Fibroblast of villous mesenchyme (primary cell): ENCODE measurements at regions not wholly inside any gene's neighbourhood (a gene's known extent, or its start where the extent isn't known, plus 50 kb on each side); places are given as distances from the start of the nearest gene placed in this dataset.

ENCODE experiments used
- DNase-seq: peaks from one replicate; pipeline ENCODE4 v3.0.0-alpha.2; 2010; ENCODE audit warnings: low read depth
- H3K4me3 ChIP-seq: 2 replicates; pipeline ENCODE4 v1.5.1; 2011; ENCODE audit warnings: low read depth, mild to moderate bottlenecking, low read length
- CTCF ChIP-seq: IDR thresholded peaks from 2 replicates; pipeline ENCODE4 v1.5.1; 2012; ENCODE audit warnings: low read depth, mild to moderate bottlenecking, low read length; ENCODE audit not compliant: insufficient read depth

- no peak for TF ChIP-seq CTCF
- H3K4me3 ChIP-seq = no peak overlapping the region
- no peak for DNase-seq
Measured at GRCh38 chr4:71277353-71277752, 61.5 kb upstream of the SLC4A4 start.

- H3K4me3 ChIP-seq = no peak overlapping the region
- no peak for DNase-seq
- TF ChIP-seq CTCF = no peak
Measured at GRCh38 chr4:71283642-71284257, 55.1 kb upstream of the SLC4A4 start.

GRCh38 chr4:71287305-71287704 lies 51.5 kb upstream of the SLC4A4 start:
- no peak for TF ChIP-seq CTCF
- DNase-seq = peak; percentile 31
- no peak overlapping the region for H3K4me3 ChIP-seq

- no peak overlapping the region for H3K4me3 ChIP-seq
- no peak for DNase-seq
- no peak for TF ChIP-seq CTCF
Measured at GRCh38 chr4:71288875-71289274, 49.9 kb upstream of the SLC4A4 start.
